ENCODE measurements at regions not wholly inside any gene's neighbourhood (a gene's known extent, or its start where the extent isn't known, plus 50 kb on each side); places are given as distances from the start of the nearest gene placed in this dataset.
"Not testable (repeated sequence)": the region's sequence is repeated elsewhere in the genome, so short reads cannot be mapped to it uniquely, and the experiment has no call there.

GRCh38 chr10:85408388-85408787 lies 958.2 kb downstream of the GRID1 start:
- no peak for TF ChIP-seq CTCF (conservative IDR thresholded peaks at IDR 0.05; ENCODE audit: low read depth, low read length)
- no peak overlapping the region for H3K4me2 ChIP-seq

GRCh38 chr10:85410586-85410985 lies 956.0 kb downstream of the GRID1 start:
- H3K36me3 ChIP-seq (ENCODE audit: insufficient read depth); H3K4me2 ChIP-seq; H4K20me1 ChIP-seq (ENCODE audit: insufficient read depth); H3K4me1 ChIP-seq (ENCODE audit: low read depth, poor library complexity, severe bottlenecking); H3K9ac ChIP-seq; H3K27ac ChIP-seq; H3K27me3 ChIP-seq (ENCODE audit: insufficient read depth, low read depth); H3K4me3 ChIP-seq (IDR thresholded peaks at IDR 0.05; ENCODE audit: insufficient read depth, low read depth, low read length); H2AFZ ChIP-seq (ENCODE audit: low read depth); H3K79me2 ChIP-seq (ENCODE audit: insufficient read depth, low read depth): not testable (repeated sequence)

More at GRCh38 chr10:85408388-85408787, 958.2 kb downstream of the GRID1 start:
- no peak overlapping the region for H2AFZ ChIP-seq (ENCODE audit: low read depth)
- no peak overlapping the region for H3K4me3 ChIP-seq (IDR thresholded peaks at IDR 0.05; ENCODE audit: insufficient read depth, low read depth, low read length)
- H3K27ac ChIP-seq: no peak overlapping the region
- no peaks in the 10 kb centered on the region for H3K27me3 ChIP-seq (ENCODE audit: insufficient read depth, low read depth)
- no peaks in the 10 kb centered on the region for H4K20me1 ChIP-seq (ENCODE audit: insufficient read depth)
- H3K9ac ChIP-seq: no peak overlapping the region
- H3K36me3 ChIP-seq (ENCODE audit: insufficient read depth): no peaks in the 10 kb centered on the region
- H3K79me2 ChIP-seq (ENCODE audit: insufficient read depth, low read depth): no peaks in the 10 kb centered on the region
- no peaks in the 10 kb centered on the region for H3K4me1 ChIP-seq (ENCODE audit: low read depth, poor library complexity, severe bottlenecking)

GRCh38 chr10:85413570-85413969 lies 953.0 kb downstream of the GRID1 start:
- Histone ChIP-seq H3K27me3 (ENCODE audit: insufficient read depth, low read depth) (no peaks in the 10 kb centered on the region), H3K79me2 (ENCODE audit: insufficient read depth, low read depth) (no peaks in the 10 kb centered on the region), H2AFZ (ENCODE audit: low read depth) (no peak overlapping the region), H3K4me3 (IDR thresholded peaks at IDR 0.05; ENCODE audit: insufficient read depth, low read depth, low read length) (no peak overlapping the region), H3K4me2 (no peak overlapping the region), H3K4me1 (ENCODE audit: low read depth, poor library complexity, severe bottlenecking) (no peaks in the 10 kb centered on the region), H3K36me3 (ENCODE audit: insufficient read depth) (no peaks in the 10 kb centered on the region), H3K27ac (no peak overlapping the region), H4K20me1 (ENCODE audit: insufficient read depth) (no peaks in the 10 kb centered on the region), H3K9ac (no peak overlapping the region)
- TF ChIP-seq CTCF (conservative IDR thresholded peaks at IDR 0.05; ENCODE audit: low read depth, low read length): no peak

GRCh38 chr10:85420501-85421191 lies 945.9 kb downstream of the GRID1 start:
- no peak overlapping the region for H3K27ac ChIP-seq
- H3K79me2 ChIP-seq (ENCODE audit: insufficient read depth, low read depth): no peaks in the 10 kb centered on the region
- H3K4me2 ChIP-seq: no peak overlapping the region
- no peaks in the 10 kb centered on the region for H3K4me1 ChIP-seq (ENCODE audit: low read depth, poor library complexity, severe bottlenecking)
- no peak overlapping the region for H2AFZ ChIP-seq (ENCODE audit: low read depth)
- H3K9ac ChIP-seq: no peak overlapping the region
- no peak overlapping the region for H3K4me3 ChIP-seq (IDR thresholded peaks at IDR 0.05; ENCODE audit: insufficient read depth, low read depth, low read length)
- no peaks in the 10 kb centered on the region for H3K36me3 ChIP-seq (ENCODE audit: insufficient read depth)
- no peak for TF ChIP-seq CTCF (conservative IDR thresholded peaks at IDR 0.05; ENCODE audit: low read depth, low read length)
- H4K20me1 ChIP-seq (ENCODE audit: insufficient read depth): no peaks in the 10 kb centered on the region
- H3K27me3 ChIP-seq (ENCODE audit: insufficient read depth, low read depth): no peaks in the 10 kb centered on the region

GRCh38 chr10:85421421-85421820 lies 945.2 kb downstream of the GRID1 start:
- Histone ChIP-seq H3K9ac (no peak overlapping the region), H3K79me2 (ENCODE audit: insufficient read depth, low read depth) (no peaks in the 10 kb centered on the region), H3K27ac (no peak overlapping the region), H3K27me3 (ENCODE audit: insufficient read depth, low read depth) (no peaks in the 10 kb centered on the region), H3K4me2 (no peak overlapping the region), H3K4me1 (ENCODE audit: low read depth, poor library complexity, severe bottlenecking) (no peaks in the 10 kb centered on the region), H2AFZ (ENCODE audit: low read depth) (no peak overlapping the region), H3K36me3 (ENCODE audit: insufficient read depth) (no peaks in the 10 kb centered on the region), H3K4me3 (IDR thresholded peaks at IDR 0.05; ENCODE audit: insufficient read depth, low read depth, low read length) (no peak overlapping the region), H4K20me1 (ENCODE audit: insufficient read depth) (no peaks in the 10 kb centered on the region)
- no peak for TF ChIP-seq CTCF (conservative IDR thresholded peaks at IDR 0.05; ENCODE audit: low read depth, low read length)

Data from KMS-11 (cell line).